ENCODE measurements at regions not wholly inside any gene's neighbourhood (a gene's known extent, or its start where the extent isn't known, plus 50 kb on each side); places are given as distances from the start of the nearest gene placed in this dataset.
"Not testable (repeated sequence)": the region's sequence is repeated elsewhere in the genome, so short reads cannot be mapped to it uniquely, and the experiment has no call there.

DNA sequence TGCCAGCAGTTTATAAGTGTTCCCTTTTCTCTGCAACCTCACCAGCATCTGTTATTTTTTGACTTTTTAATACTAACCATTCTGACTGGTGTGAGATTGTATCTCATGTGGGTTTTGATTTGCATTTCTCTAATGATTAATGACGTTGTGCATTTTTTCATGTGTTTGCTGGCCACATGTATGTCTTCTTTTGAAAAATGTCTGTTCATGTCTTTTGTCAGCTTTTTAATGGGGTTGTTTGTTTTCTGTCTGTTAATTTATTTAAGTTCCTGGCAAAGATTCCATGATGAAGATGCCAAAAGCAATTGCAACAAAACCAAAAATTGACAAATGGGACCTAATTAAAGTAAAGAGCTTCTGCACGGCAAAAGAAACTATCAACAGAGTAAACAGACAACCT, 137.2 kb upstream of the JCAD start:
- DNase-seq: not testable (repeated sequence)

DNA sequence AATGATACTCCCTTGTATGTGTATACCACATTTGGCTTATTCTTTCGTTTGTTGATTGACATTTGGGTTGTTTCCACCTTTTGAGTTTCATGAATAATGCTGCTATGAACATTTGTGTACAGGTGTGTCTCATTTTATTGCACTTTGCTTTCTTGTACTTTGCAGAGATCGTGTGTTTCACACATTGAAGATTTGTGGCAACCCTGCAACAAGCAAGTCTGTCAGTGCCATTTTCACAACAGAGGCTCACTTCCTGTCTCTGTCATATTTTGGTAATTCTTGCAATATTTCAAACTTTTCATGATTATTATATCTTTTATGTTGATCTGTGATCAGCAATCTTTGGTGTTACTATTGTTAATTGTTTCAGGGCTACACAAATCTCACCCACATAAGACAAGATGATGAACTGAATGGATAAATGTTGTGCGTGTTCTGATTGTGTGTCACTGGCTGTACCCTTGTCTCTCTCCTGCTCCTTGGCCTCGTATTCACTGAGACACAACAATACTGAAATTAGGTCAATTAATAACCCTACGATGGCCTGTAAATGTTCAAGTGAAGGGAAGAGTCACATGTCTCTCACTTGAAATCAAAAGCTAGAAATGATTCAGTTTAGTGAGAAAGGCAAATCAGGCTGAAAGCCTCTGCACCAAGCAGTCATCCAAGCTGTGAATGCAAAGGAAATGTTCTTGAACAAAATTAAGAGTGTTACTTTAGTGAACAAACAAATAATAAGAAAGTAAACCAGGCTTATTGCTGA, 133.6 kb upstream of the JCAD start:
- no peak for DNase-seq

DNA sequence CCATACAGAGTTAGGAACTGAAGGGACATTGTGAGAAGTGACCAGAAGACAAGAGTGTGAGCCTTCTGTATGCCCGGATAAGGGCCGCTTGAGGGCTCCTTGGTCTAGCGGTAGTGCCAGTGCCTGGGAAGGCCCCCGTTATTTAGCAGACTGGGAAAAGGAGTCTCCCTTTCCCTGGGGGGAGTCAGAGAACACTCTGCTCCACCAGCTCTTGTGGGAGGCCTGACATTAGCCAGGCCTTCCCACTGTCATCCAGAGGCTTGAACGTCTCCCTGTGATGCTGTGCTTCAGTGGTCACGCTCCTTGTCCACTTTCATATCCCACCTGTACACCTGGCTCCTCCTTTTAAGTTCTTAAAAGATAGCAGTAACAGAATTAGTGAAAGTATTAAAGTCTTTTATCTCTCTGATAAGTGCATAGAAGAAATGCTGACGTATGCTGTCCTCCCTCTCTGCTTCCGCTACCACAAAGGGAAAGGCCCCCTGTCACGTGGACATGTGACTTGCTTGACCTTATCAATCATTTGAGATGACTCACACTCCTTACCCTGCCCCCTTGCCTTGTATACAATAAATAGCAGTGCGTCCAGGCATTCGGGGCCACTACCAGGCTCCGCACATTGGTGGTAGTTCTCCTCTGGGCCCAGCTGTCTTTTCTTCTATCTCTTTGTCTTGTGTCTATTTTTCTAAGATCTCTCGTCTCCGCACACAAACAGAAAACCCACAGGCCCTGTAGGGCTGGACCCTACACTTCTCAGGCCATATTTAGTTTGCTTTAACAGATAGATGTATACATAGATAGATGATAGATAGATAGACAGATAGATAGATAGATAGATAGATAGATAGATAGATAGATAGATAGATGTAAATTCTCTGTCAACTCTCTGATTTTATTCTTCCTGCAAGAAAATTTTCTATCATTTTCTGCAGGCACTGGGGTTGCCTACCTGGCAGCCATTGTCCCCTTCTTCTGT, 131.5 kb upstream of the JCAD start:
- DNase-seq: no peak

DNA sequence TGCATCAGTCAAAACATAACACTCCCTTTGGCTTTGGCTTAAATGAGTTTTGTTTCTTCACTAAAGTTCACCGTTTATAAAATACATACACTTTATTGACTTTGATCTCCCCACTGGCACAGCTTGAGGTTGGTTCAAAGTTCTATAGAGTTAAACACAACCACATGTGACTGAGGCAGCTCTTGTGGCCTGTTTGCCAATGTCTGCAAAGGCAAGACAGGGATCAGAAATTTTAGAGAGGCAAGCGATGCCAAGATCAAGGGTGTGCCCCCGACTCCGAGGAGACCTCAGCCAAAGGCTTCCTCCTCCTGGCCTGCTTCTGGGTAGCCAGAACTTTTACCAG, 129.8 kb upstream of the JCAD start:
- no peak for DNase-seq

DNA sequence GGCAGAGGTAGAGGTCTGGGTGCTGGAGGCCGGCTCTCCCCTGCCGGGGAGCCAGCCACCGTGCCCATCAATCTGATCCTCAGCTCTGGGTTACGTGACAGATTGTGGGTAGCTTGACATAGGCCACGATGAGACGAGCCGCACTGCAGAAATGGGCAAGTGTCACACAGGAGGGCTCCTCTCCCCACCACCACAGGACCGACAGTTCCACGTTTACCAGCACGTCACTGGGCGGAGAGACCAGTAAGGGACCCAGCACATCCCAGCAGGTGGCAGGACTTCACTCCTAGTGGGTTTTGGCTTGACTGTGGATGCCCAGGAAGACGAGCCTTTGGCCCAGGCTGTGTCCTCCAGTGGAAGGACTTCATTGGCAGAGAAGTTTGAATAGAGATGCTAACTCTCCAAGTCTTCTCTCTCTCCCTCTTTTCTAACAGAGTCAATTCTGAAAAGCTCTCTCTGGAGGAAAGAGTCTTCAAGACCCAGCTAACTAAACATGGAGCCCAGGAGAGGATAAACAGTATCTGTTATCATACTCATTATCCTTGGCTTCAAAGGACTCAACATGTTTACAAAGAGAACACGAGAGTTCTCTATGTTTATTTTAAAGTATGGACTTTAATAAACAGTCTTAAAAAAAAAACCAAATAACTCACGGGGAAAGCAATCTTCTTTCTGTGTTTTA, 129.3 kb upstream of the JCAD start:
- no peak for DNase-seq

GRCh38 chr10:30188101-30188500, 128.7 kb upstream of the JCAD start:
- DNase-seq: no peak

DNA sequence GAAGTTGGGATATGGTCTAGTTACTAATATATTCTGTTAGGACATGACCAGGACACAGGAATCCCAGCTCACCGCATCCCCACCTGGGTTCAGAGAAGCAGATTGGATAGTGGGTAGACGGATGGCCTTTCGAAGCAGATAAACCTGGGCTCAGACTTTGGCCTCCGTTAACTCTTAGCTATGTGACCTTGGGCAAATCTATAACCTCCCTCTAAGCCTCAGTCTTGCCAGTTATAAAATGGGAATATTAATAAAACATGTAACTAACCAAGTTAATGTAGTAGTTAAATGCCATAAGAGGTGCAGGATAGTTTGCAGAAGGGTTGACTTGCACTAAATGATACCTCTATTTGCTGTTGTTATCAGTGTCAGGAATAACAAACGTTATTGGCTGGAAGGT, 127.6 kb upstream of the JCAD start:
- DNase-seq: no peak

GRCh38 chr10:30186371-30186875, 127.0 kb upstream of the JCAD start:
- no peak for DNase-seq

- DNase-seq: no peak
These were observed 126.5 kb upstream of the JCAD start for GRCh38 chr10:30185916-30186315.

DNA sequence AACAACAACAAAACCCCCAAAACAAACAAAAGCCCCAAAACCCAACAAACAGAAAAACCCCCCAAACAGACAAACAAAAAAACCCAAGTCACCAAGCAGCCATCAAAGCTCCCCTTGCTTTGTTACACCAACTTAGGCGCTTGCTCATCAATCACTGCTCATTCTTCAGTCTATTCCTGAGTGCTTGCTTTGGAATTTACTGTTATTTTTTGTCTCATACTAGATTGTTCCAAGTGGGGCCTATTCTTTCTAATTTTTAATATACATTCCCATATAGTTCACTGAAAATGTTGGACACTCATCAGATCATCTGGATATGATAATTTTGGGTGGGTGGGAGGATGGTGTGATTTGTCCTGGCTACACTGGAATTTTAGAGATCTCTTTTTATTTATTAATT, 126.0 kb upstream of the JCAD start:
- no peak for DNase-seq

- DNase-seq: no peak
These were observed 125.1 kb upstream of the JCAD start for GRCh38 chr10:30184397-30185033.

- no peak for DNase-seq
These were observed 123.6 kb upstream of the JCAD start for GRCh38 chr10:30183055-30183402.

- no peak for DNase-seq
These were observed 123.0 kb upstream of the JCAD start for GRCh38 chr10:30182191-30183054.

DNA sequence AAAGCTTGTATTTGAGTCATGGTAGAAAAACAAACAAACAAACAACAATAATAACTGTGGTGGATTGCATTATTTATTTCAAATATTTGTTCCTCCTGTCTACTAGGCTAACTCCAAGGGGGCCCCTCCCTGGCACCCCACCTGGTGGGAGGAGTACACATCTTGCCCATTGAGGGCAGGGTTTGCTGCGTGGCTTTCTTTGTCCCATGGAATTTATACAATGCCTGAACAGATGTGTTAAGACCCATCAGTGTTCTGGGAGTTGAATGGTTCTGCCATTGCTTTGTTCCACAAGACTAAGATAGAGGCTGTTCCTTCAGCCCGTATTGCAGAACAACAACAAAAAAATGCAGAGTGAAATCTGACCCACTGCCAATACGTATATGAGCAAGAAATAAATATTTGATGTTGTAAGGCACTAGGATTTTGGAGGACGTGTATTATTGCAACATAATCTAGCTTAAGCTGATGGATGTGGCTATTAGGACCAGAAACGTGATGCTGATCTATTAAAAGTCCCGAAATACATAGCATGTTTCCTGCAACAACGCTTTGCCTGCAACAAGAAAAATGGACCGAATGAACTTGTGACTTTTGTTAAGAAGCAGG, 119.1 kb upstream of the JCAD start:
- DNase-seq: no peak

GRCh38 chr10:30176776-30177533, 117.6 kb upstream of the JCAD start:
- no peak for DNase-seq

DNA sequence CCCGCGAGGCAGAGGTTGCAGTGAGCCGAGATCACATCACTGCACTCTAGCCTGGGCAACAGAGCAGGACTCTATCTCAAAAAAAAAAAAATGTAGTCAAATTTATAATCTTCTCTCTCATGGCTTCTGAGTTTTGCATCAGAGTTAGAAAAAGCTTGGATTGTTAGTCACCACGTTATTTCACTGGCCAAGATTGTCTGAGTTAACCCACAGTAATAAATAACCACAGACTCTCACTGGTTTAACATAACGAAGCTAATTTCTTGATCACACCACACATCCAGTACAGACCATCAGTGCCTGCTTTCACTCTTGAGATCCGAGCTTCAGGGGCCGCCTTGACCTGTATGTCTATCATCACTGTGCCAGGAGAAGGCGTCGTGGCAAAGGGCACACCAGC, 116.8 kb upstream of the JCAD start:
- DNase-seq: no peak

- DNase-seq: no peak
These were observed 113.3 kb upstream of the JCAD start for GRCh38 chr10:30172673-30173072.

DNA sequence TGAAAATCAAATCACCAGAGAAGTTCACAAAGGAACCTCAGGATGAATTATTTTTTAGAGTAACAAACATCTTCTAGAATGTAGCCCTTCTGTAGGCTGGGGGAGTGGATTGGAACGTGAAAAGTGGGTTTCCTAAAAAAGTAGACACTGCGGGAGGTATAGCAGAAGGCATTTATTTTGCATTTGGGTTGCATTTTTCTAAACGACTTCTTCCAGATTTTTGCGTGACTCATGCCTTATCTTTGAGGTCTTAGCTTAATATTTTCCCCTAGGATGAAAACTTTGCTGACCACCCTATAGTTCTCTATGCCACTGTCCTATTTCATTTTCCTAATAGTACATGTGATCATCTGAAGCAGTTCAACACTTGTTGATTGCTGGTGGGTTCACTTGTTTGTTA, 112.7 kb upstream of the JCAD start:
- DNase-seq: no peak

GRCh38 chr10:30171601-30172000, 112.2 kb upstream of the JCAD start:
- no peak for DNase-seq

- DNase-seq: no peak
These were observed 111.4 kb upstream of the JCAD start for GRCh38 chr10:30170814-30171213.

GRCh38 chr10:30170146-30170545, 110.8 kb upstream of the JCAD start:
- DNase-seq: no peak

Measured in T-helper 1 cell (primary cell).